Ishikawa (cell line): ENCODE measurements at regions not wholly inside any gene's neighbourhood (a gene's known extent, or its start where the extent isn't known, plus 50 kb on each side); places are given as distances from the start of the nearest gene placed in this dataset.

ENCODE experiments used
- CEBPB ChIP-seq: IDR thresholded peaks from 2 replicates; pipeline ENCODE4 v1.6.1; 2012
- CREB1 ChIP-seq: IDR thresholded peaks from 2 replicates; pipeline ENCODE4 v1.6.1; 2012; ENCODE audit warnings: low read depth
- EP300 ChIP-seq: IDR thresholded peaks from 2 replicates; pipeline ENCODE4 v1.6.1; 2012; ENCODE audit warnings: borderline replicate concordance
- MAX ChIP-seq: IDR thresholded peaks from 2 replicates; pipeline ENCODE4 v1.6.1; 2012
- NFIC ChIP-seq: IDR thresholded peaks from 2 replicates; pipeline ENCODE4 v1.6.1; 2012
- REST ChIP-seq: IDR thresholded peaks from 2 replicates; pipeline ENCODE4 v1.6.1; 2012; ENCODE audit warnings: low read depth, mild to moderate bottlenecking
- TCF12 ChIP-seq: IDR thresholded peaks from 2 replicates; pipeline ENCODE4 v1.6.1; 2012; ENCODE audit warnings: low read depth
- YY1 ChIP-seq: IDR thresholded peaks from 2 replicates; pipeline ENCODE4 v1.6.1; 2012; ENCODE audit warnings: low read depth

DNA sequence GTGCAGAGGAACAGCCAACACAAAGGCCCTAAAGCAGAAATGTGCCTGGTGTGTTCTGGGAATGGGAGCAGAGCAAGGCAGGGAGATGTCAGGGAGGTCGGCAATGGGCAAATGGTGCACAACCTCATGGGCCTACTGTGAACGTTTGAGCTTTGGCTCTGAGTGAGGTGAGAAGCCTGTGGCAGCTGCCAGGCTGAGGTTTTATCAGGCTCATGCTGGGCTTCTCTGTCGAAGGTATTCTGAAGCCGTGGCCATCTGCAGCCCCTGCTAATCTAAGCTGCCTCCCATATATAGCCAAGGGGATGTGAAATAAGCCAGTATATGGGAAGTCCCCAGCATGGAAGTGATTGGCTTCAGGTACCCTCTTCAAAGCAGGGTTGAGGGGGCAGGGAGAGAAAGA lies 193.3 kb downstream of the SLC4A3 start:
- TF ChIP-seq NFIC, result no peak
- TF ChIP-seq YY1, result no peak
- TF ChIP-seq MAX, result no peak
- no peak for TF ChIP-seq REST
- no peak for TF ChIP-seq CREB1
- no peak for TF ChIP-seq CEBPB
- TF ChIP-seq TCF12, result no peak
- no peak for TF ChIP-seq EP300
